NCI-H2196 (cell line): ENCODE measurements at regions not wholly inside any gene's neighbourhood (a gene's known extent, or its start where the extent isn't known, plus 50 kb on each side); places are given as distances from the start of the nearest gene placed in this dataset.

ENCODE experiments used
- DNase-seq: peaks from one replicate; lab custom pipeline; 2025; ENCODE audit not compliant: unreplicated experiment; lab: John Stamatoyannopoulos, UW

- no peak for DNase-seq
Observed at GRCh38 chr6:164124986-164125385, 710.5 kb downstream of the QKI start.

- DNase-seq, result no peak
Observed at GRCh38 chr6:164124473-164124872, 710.0 kb downstream of the QKI start.

- DNase-seq, result no peak
Observed at GRCh38 chr6:164122109-164122508, 707.6 kb downstream of the QKI start.

GRCh38 chr6:164121527-164121926, 707.0 kb downstream of the QKI start:
- DNase-seq, result no peak

- no peak for DNase-seq
Observed at GRCh38 chr6:164114651-164115050, 700.1 kb downstream of the QKI start.

- DNase-seq, result no peak
Observed at GRCh38 chr6:164114051-164114450, 699.5 kb downstream of the QKI start.

- DNase-seq, result no peak
Observed at GRCh38 chr6:164113637-164114036, 699.1 kb downstream of the QKI start.

GRCh38 chr6:164109770-164110140, 695.2 kb downstream of the QKI start:
- DNase-seq, result no peak

- no peak for DNase-seq
Observed at GRCh38 chr6:164108869-164109769, 694.6 kb downstream of the QKI start.

- no peak for DNase-seq
Observed at GRCh38 chr6:164108092-164108491, 693.6 kb downstream of the QKI start.

GRCh38 chr6:164107297-164107995, 692.9 kb downstream of the QKI start:
- no peak for DNase-seq

GRCh38 chr6:164106345-164106769, 691.8 kb downstream of the QKI start:
- no peak for DNase-seq

GRCh38 chr6:164105705-164106104, 691.2 kb downstream of the QKI start:
- DNase-seq, result no peak

GRCh38 chr6:164104432-164104831, 689.9 kb downstream of the QKI start:
- DNase-seq, result no peak

GRCh38 chr6:164102693-164103092, 688.2 kb downstream of the QKI start:
- no peak for DNase-seq

GRCh38 chr6:164101859-164102258, 687.3 kb downstream of the QKI start:
- DNase-seq, result no peak

- no peak for DNase-seq
Observed at GRCh38 chr6:164099269-164099865, 684.8 kb downstream of the QKI start.

GRCh38 chr6:164098857-164099267, 684.3 kb downstream of the QKI start:
- no peak for DNase-seq

- DNase-seq, result no peak
Observed at GRCh38 chr6:164097551-164098398, 683.3 kb downstream of the QKI start.

GRCh38 chr6:164097056-164097455, 682.5 kb downstream of the QKI start:
- no peak for DNase-seq

GRCh38 chr6:164095056-164095455, 680.5 kb downstream of the QKI start:
- no peak for DNase-seq
